Thoracic aorta (tissue), 2 donors: ENCODE measurements at regions not wholly inside any gene's neighbourhood (a gene's known extent, or its start where the extent isn't known, plus 50 kb on each side); places are given as distances from the start of the nearest gene placed in this dataset.
"Not testable (repeated sequence)": the region's sequence is repeated elsewhere in the genome, so short reads cannot be mapped to it uniquely, and the experiment has no call there.

Experiments
- ATAC-seq: fragments of 150-250 bp; one replicate; pipeline ENCODE4 v1.8.0; 2017; ENCODE audit warnings: low read depth; ENCODE audit not compliant: insufficient number of reproducible peaks, low FRiP score
- DNase-seq: peaks from one replicate; pipeline ENCODE4 v3.0.0-alpha.2; 2020; ENCODE audit warnings: low spot score
- H3K27ac ChIP-seq, 2 donors: fragments of 200-600 bp; sonication (generic); 1 replicate in 1 of 2; 2 replicates in 1 of 2; pipeline ENCODE4 v1.5.1; 2016; ENCODE audit warnings: mild to moderate bottlenecking in 2 of 2, moderate library complexity in 2 of 2
- H3K27me3 ChIP-seq: fragments of 200-600 bp; sonication (generic); replicated peaks from 2 replicates; pipeline ENCODE4 v1.6.0; 2016; ENCODE audit warnings: mild to moderate bottlenecking; ENCODE audit not compliant: insufficient read depth
- H3K36me3 ChIP-seq: fragments of 200-600 bp; sonication (generic); one replicate; pipeline ENCODE4 v1.5.1; 2016
- H3K4me1 ChIP-seq, 2 donors: fragments of 200-600 bp; sonication (generic); 1 replicate in 1 of 2; 2 replicates in 1 of 2; pipeline versions ENCODE4 v1.5.1 to v1.6.0; 2016; ENCODE audit warnings: low read depth in 2 of 2, mild to moderate bottlenecking in 1 of 2; ENCODE audit not compliant: control insufficient read depth in 1 of 2
- H3K4me3 ChIP-seq: fragments of 200-600 bp; sonication (generic); 2 replicates; pipeline ENCODE4 v1.5.1; 2016; ENCODE audit warnings: mild to moderate bottlenecking
- H3K9me3 ChIP-seq: fragments of 200-600 bp; sonication (generic); 2 replicates; pipeline ENCODE4 v1.5.1; 2016
- CTCF ChIP-seq: fragments of 200-600 bp; sonication (generic); IDR thresholded peaks from one replicate; pipeline ENCODE4 v1.5.1; 2019; ENCODE audit warnings: antibody characterized with exemption

- Histone ChIP-seq H3K27me3 (no peaks in the 10 kb centered on the region), H3K36me3 (no peaks in the 10 kb centered on the region), H3K9me3 (no peaks in the 10 kb centered on the region), H3K4me3 (no peak overlapping the region), H3K27ac (no peak overlapping the region), H3K4me1 (no peaks in the 10 kb centered on the region)
- peak; percentile 73 for TF ChIP-seq CTCF
- ATAC-seq (no peak), DNase-seq (peak; percentile 6)
These were observed 229.4 kb downstream of the DMAC1 start for GRCh38 chr9:7570107-7570720.

- Histone ChIP-seq H3K4me3 (no peak overlapping the region), H3K9me3 (no peaks in the 10 kb centered on the region), H3K4me1 (no peaks in the 10 kb centered on the region), H3K27me3 (no peaks in the 10 kb centered on the region), H3K27ac (no peak overlapping the region), H3K36me3 (no peaks in the 10 kb centered on the region)
- DNase-seq = no peak
- no peak for ATAC-seq
- TF ChIP-seq CTCF = no peak
These were observed 231.9 kb downstream of the DMAC1 start for GRCh38 chr9:7567687-7568086.

- DNase-seq (no peak), ATAC-seq (no peak)
- Histone ChIP-seq H3K27ac (no peak overlapping the region), H3K4me3 (no peak overlapping the region), H3K4me1 (no peaks in the 10 kb centered on the region), H3K27me3 (no peaks in the 10 kb centered on the region), H3K9me3 (no peaks in the 10 kb centered on the region), H3K36me3 (no peaks in the 10 kb centered on the region)
- no peak for TF ChIP-seq CTCF
These were observed 238.0 kb downstream of the DMAC1 start for GRCh38 chr9:7561527-7562080.

GRCh38 chr9:7560669-7561305 is 238.8 kb downstream of the DMAC1 start:
- TF ChIP-seq CTCF = no peak
- H3K4me3 ChIP-seq = no peak overlapping the region
- DNase-seq = no peak
- no peak overlapping the region for H3K27ac ChIP-seq
- no peaks in the 10 kb centered on the region for H3K4me1 ChIP-seq
- ATAC-seq = no peak
- no peaks in the 10 kb centered on the region for H3K36me3 ChIP-seq
- H3K27me3 ChIP-seq = no peaks in the 10 kb centered on the region
- H3K9me3 ChIP-seq = no peaks in the 10 kb centered on the region

GRCh38 chr9:7554699-7555098 is 244.9 kb downstream of the DMAC1 start:
- ATAC-seq (no peak), DNase-seq (no peak)
- Histone ChIP-seq H3K9me3 (no peaks in the 10 kb centered on the region), H3K36me3 (no peaks in the 10 kb centered on the region), H3K27ac (no peak overlapping the region), H3K27me3 (no peaks in the 10 kb centered on the region), H3K4me1 (no peaks in the 10 kb centered on the region), H3K4me3 (no peak overlapping the region)
- TF ChIP-seq CTCF = no peak

- not testable (repeated sequence) for ATAC-seq, H3K27ac ChIP-seq, H3K27me3 ChIP-seq, H3K9me3 ChIP-seq, DNase-seq, H3K4me3 ChIP-seq, H3K4me1 ChIP-seq, H3K36me3 ChIP-seq
These were observed 246.9 kb downstream of the DMAC1 start for GRCh38 chr9:7552706-7553105.
